ENCODE measurements at regions not wholly inside any gene's neighbourhood (a gene's known extent, or its start where the extent isn't known, plus 50 kb on each side); places are given as distances from the start of the nearest gene placed in this dataset.

DNA sequence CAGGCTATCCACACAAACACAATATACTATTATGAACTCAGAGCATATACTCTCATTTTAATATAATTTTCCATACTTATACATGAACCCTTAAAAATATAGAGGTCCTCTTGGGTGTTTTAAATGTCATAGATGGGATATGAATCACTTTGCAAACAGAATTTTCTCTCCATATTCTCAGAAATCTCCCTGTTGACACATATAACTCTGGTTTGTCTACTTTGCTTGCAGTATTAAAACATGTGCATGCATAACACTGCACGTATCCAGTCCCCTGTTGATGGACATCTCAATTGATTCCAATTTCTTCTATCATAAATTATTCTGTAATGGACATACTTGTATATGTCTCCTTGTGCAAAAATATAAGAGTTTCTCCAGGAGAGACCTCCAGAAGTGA lies 417.5 kb upstream of the TBX3 start:
- no peaks in the 10 kb centered on the region for H3K36me3 ChIP-seq (replicated peaks in 1 of 2; ENCODE audit: control insufficient read depth in 1 of 2, insufficient read depth in 2 of 2, low read length in 1 of 2)
- ChIA-PET CTCF (no interaction called here), POLR2A (no interaction called here)
- no peaks in the 10 kb centered on the region for H3K9me2 ChIP-seq
- H3F3A ChIP-seq (replicated peaks; ENCODE audit: insufficient read depth) = no peaks in the 10 kb centered on the region
- no peaks in the 10 kb centered on the region for H3K9me3 ChIP-seq
- no peak overlapping the region for H3K9ac ChIP-seq
- H3K79me2 ChIP-seq (ENCODE audit: insufficient read depth) = no peaks in the 10 kb centered on the region
- H3K27ac ChIP-seq (ENCODE audit: low read depth in 2 of 2, low read length in 1 of 2) = no peak overlapping the region
- no peak overlapping the region for H3K4me3 ChIP-seq (ENCODE audit: low read depth in 2 of 2, low read length in 1 of 2)
- no peak for DNase-seq
- H3K4me1 ChIP-seq (ENCODE audit: control insufficient read depth in 1 of 2, insufficient read depth in 2 of 2, low read depth in 1 of 2, low read length in 1 of 2) = peaks cover 0 to 3% of the 10 kb centered on the region in 2 experiments; a peak in 1 of 4 replicates
- H3K27me3 ChIP-seq (ENCODE audit: insufficient read depth) = no peaks in the 10 kb centered on the region
- TF ChIP-seq, protein P1, sequence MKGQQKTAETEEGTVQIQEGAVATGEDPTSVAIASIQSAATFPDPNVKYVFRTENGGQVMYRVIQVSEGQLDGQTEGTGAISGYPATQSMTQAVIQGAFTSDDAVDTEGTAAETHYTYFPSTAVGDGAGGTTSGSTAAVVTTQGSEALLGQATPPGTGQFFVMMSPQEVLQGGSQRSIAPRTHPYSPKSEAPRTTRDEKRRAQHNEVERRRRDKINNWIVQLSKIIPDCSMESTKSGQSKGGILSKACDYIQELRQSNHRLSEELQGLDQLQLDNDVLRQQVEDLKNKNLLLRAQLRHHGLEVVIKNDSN (IDR thresholded peaks at IDR 0.05; ENCODE audit: borderline replicate concordance, low read depth) = no peak
- TF ChIP-seq TAF1 (IDR thresholded peaks at IDR 0.05; ENCODE audit: borderline replicate concordance, low read depth, low read length) (no peak), FOSL2 (IDR thresholded peaks at IDR 0.05; ENCODE audit: borderline replicate concordance, low read depth) (no peak), FOXM1 (IDR thresholded peaks at IDR 0.05; ENCODE audit: low read depth) (no peak), YY1 (IDR thresholded peaks at IDR 0.05; ENCODE audit: low read depth) (no peak)
- no peak overlapping the region for H3K4me2 ChIP-seq
- WGBS (ENCODE audit: low lambda C conversion rate) = 45% methylated on average over 1 of the region's 1 CpG
- no peaks in the 10 kb centered on the region for H4K20me1 ChIP-seq (ENCODE audit: insufficient read depth)
- no peak overlapping the region for H2AFZ ChIP-seq (ENCODE audit: low read depth)

DNA sequence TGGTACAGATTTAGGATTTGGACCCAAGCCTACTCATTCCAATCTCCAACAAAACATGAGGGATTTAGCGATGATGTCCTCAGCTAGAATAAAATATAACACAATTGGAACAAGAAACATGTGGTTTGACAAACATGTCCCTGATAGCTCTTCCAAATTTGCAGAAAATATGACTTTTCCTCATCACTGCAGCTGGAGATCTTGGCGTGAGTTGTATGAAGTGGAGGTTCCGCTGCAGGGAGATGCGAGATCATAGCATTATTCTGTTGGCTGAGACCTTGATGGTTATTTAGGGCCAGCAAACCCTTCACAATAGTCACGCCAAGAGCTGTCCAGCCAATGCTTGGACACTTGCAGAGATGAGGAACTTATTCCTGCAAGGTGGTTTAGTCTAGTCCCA lies 413.4 kb upstream of the TBX3 start:
- no peaks in the 10 kb centered on the region for H3K79me2 ChIP-seq (ENCODE audit: insufficient read depth)
- DNase-seq = no peak
- H2AFZ ChIP-seq (ENCODE audit: low read depth) = no peak overlapping the region
- H3K4me3 ChIP-seq (ENCODE audit: low read depth in 2 of 2, low read length in 1 of 2) = no peak overlapping the region
- H3K27ac ChIP-seq (ENCODE audit: low read depth in 2 of 2, low read length in 1 of 2) = no peak overlapping the region
- H3K36me3 ChIP-seq (replicated peaks in 1 of 2; ENCODE audit: control insufficient read depth in 1 of 2, insufficient read depth in 2 of 2, low read length in 1 of 2) = no peaks in the 10 kb centered on the region
- no peaks in the 10 kb centered on the region for H4K20me1 ChIP-seq (ENCODE audit: insufficient read depth)
- H3K9ac ChIP-seq = no peak overlapping the region
- no peak overlapping the region for H3K4me2 ChIP-seq
- no peaks in the 10 kb centered on the region for H3K9me2 ChIP-seq
- TF ChIP-seq NFIC (IDR thresholded peaks at IDR 0.05; ENCODE audit: borderline replicate concordance) = no peak
- no peak for TF ChIP-seq ELF1 (IDR thresholded peaks at IDR 0.05)
- TF ChIP-seq, protein P2, sequence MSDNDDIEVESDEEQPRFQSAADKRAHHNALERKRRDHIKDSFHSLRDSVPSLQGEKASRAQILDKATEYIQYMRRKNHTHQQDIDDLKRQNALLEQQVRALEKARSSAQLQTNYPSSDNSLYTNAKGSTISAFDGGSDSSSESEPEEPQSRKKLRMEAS (IDR thresholded peaks at IDR 0.05; ENCODE audit: low read depth) = no peak
- TF ChIP-seq FOSL2 (IDR thresholded peaks at IDR 0.05; ENCODE audit: borderline replicate concordance, low read depth) = no peak
- no peak for TF ChIP-seq GATA2 (CRISPR knock-in tag; IDR thresholded peaks at IDR 0.05)
- TF ChIP-seq JUND (IDR thresholded peaks at IDR 0.05) = no peak
- TF ChIP-seq TCF12 (IDR thresholded peaks at IDR 0.05) = no peak
- TF ChIP-seq RAD21 (IDR thresholded peaks at IDR 0.05; ENCODE audit: low read length) = no peak
- 86% methylated on average over 5 of the region's 5 CpGs for WGBS (ENCODE audit: low lambda C conversion rate)
- no peaks in the 10 kb centered on the region for H3K27me3 ChIP-seq (ENCODE audit: insufficient read depth)
- ChIA-PET CTCF (no interaction called here), POLR2A (no interaction called here)
- peaks cover 0 to 5% of the 10 kb centered on the region in 2 experiments; a peak in 1 of 4 replicates for H3K4me1 ChIP-seq (ENCODE audit: control insufficient read depth in 1 of 2, insufficient read depth in 2 of 2, low read depth in 1 of 2, low read length in 1 of 2)
- no peaks in the 10 kb centered on the region for H3K9me3 ChIP-seq
- H3F3A ChIP-seq (replicated peaks; ENCODE audit: insufficient read depth) = no peaks in the 10 kb centered on the region

DNA sequence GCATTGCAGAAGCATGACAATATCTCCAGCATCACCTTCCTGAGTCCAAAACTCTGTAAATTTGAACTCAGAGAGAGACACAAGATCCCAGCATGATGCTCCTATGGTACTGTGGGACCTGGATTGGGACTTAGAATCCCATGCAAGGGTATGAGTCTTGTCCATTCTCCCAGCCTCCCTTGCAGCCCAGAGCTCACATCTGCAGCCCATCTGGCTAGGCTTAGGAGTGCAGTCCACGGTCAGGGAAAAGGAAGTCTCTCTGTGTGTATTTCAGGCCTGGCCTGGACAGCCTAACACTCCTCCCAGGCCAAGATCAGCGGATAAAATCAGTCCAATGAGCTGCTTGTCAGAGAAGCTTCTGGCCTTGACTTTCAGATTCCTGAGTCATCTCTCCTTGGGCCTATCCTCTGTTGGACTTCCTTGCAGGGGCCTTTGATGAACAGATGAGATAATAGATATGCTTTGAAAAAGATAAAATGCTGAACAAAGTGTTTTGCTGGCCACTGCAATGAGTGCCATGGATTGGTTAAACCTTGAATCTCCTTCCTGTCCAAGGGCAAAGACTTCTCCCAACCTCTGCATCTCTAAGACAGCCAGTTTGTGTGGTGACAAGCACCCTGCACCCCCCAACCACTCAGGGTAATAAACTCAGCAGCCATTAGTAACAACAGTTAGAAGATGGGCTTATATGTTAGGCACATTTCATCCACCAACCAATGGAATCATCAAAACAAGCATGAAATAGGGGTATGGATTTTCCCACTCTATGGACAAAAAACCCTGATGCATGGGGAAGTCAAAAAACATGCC lies 412.8 kb upstream of the TBX3 start:
- peak; percentile 47 for DNase-seq
- ChIA-PET POLR2A (no interaction called here), CTCF (no interaction called here)
- H3K4me2 ChIP-seq = no peak overlapping the region
- H3K9ac ChIP-seq = no peak overlapping the region
- H4K20me1 ChIP-seq (ENCODE audit: insufficient read depth) = no peaks in the 10 kb centered on the region
- H3K36me3 ChIP-seq (replicated peaks in 1 of 2; ENCODE audit: control insufficient read depth in 1 of 2, insufficient read depth in 2 of 2, low read length in 1 of 2) = no peaks in the 10 kb centered on the region
- H3K9me3 ChIP-seq = no peaks in the 10 kb centered on the region
- no peak overlapping the region for H2AFZ ChIP-seq (ENCODE audit: low read depth)
- WGBS (ENCODE audit: low lambda C conversion rate) = no CpG with 5 or more reads among the region's 2 CpGs
- no peaks in the 10 kb centered on the region for H3K79me2 ChIP-seq (ENCODE audit: insufficient read depth)
- TF ChIP-seq NFIC (IDR thresholded peaks at IDR 0.05; ENCODE audit: borderline replicate concordance) (peak; percentile 7; the same call in 1 of the 2 replicates), TEAD4 (IDR thresholded peaks at IDR 0.05; ENCODE audit: borderline replicate concordance, insufficient read depth) (no peak), RAD21 (IDR thresholded peaks at IDR 0.05; ENCODE audit: low read length) (no peak), JUND (IDR thresholded peaks at IDR 0.05) (peak; percentile 37; the same call in 1 of the 2 replicates), EP300 (IDR thresholded peaks at IDR 0.05; ENCODE audit: borderline replicate concordance in 1 of 2, low read depth in 1 of 2, low read length in 1 of 2) (peak in 1 of 2 experiments; percentile 43; a peak in 1 of 4 replicates), SIN3A (IDR thresholded peaks at IDR 0.05; ENCODE audit: borderline replicate concordance, low read depth, low read length) (no peak), TCF12 (IDR thresholded peaks at IDR 0.05) (peak; percentile 76), RXRA (IDR thresholded peaks at IDR 0.05; ENCODE audit: borderline replicate concordance, low read depth) (0 out of 2 replicates have a peak, but pooled peaks have one; percentile 14), SMC3 (IDR thresholded peaks at IDR 0.05; ENCODE audit: low read depth, low read length) (no peak), GATA2 (CRISPR knock-in tag; IDR thresholded peaks at IDR 0.05) (peak; percentile 25; the same call in 1 of the 2 replicates)
- TF ChIP-seq, protein P3, sequence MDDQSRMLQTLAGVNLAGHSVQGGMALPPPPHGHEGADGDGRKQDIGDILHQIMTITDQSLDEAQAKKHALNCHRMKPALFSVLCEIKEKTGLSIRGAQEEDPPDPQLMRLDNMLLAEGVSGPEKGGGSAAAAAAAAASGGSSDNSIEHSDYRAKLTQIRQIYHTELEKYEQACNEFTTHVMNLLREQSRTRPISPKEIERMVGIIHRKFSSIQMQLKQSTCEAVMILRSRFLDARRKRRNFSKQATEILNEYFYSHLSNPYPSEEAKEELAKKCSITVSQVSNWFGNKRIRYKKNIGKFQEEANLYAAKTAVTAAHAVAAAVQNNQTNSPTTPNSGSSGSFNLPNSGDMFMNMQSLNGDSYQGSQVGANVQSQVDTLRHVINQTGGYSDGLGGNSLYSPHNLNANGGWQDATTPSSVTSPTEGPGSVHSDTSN (IDR thresholded peaks at IDR 0.05) = peak; percentile 30; the same call in 1 of the 2 replicates
- TF ChIP-seq, protein P1 (IDR thresholded peaks at IDR 0.05; ENCODE audit: borderline replicate concordance, low read depth) = no peak
- TF ChIP-seq, protein P2 (IDR thresholded peaks at IDR 0.05; ENCODE audit: low read depth) = no peak
- no peaks in the 10 kb centered on the region for H3K27me3 ChIP-seq (ENCODE audit: insufficient read depth)
- no peak overlapping the region for H3K27ac ChIP-seq (ENCODE audit: low read depth in 2 of 2, low read length in 1 of 2)
- no peaks in the 10 kb centered on the region for H3F3A ChIP-seq (replicated peaks; ENCODE audit: insufficient read depth)
- no peak overlapping the region for H3K4me3 ChIP-seq (ENCODE audit: low read depth in 2 of 2, low read length in 1 of 2)
- H3K9me2 ChIP-seq = no peaks in the 10 kb centered on the region
- peaks cover 0 to 5% of the 10 kb centered on the region in 2 experiments; a peak in 1 of 4 replicates for H3K4me1 ChIP-seq (ENCODE audit: control insufficient read depth in 1 of 2, insufficient read depth in 2 of 2, low read depth in 1 of 2, low read length in 1 of 2)

All from SK-N-SH (cell line).